H1 (cell line): ENCODE measurements at regions not wholly inside any gene's neighbourhood (a gene's known extent, or its start where the extent isn't known, plus 50 kb on each side); places are given as distances from the start of the nearest gene placed in this dataset.
"Not testable (repeated sequence)": the region's sequence is repeated elsewhere in the genome, so short reads cannot be mapped to it uniquely, and the experiment has no call there.

ENCODE experiments used
- CTCF ChIA-PET: fragments of 300-600 bp; sonication (Branson Sonifier 250); formaldehyde crosslinking; loops from one replicate; lab custom pipeline; 2021; ENCODE audit not compliant: partially characterized antibody; lab: Charles Lee
- POLR2A ChIA-PET: fragments of 300-600 bp; sonication (Branson Sonifier 250); formaldehyde crosslinking; loops from one replicate; lab custom pipeline; 2021; ENCODE audit warnings: inconsistent platforms; ENCODE audit not compliant: partially characterized antibody; lab: Charles Lee
- DNase-seq, 2 experiments: peaks; one replicate each; pipeline versions ENCODE4 v3.0.0 to v3.0.0-alpha.2; 2010 to 2022; ENCODE audit warnings: low spot score in 2 of 2, low read depth in 1 of 2, mixed read lengths in 1 of 2
- FAIRE-seq: peaks from 2 replicates; lab custom pipeline; 2011; peaks lifted over from hg19 to GRCh38; lab: Jason Lieb, UNC
- H2AFZ ChIP-seq: 2 replicates; pipeline ENCODE4 v1.8.1; 2012; ENCODE audit warnings: low read length, inconsistent platforms
- H2AK5ac ChIP-seq: 2 replicates; pipeline ENCODE4 v1.6.1; 2013; ENCODE audit warnings: low read depth, low read length
- H2BK120ac ChIP-seq: replicated peaks from 2 replicates; pipeline ENCODE3; 2013; ENCODE audit warnings: low read depth, low read length, inconsistent platforms
- H2BK12ac ChIP-seq: 2 replicates; pipeline ENCODE4 v1.6.1; 2013; ENCODE audit warnings: low read depth, low read length
- H2BK15ac ChIP-seq: 2 replicates; pipeline ENCODE4 v1.6.1; 2013; ENCODE audit warnings: low read length
- H2BK20ac ChIP-seq: 2 replicates; pipeline ENCODE4 v1.6.1; 2013; ENCODE audit warnings: low read length
- H2BK5ac ChIP-seq: 2 replicates; pipeline ENCODE4 v1.6.1; 2013; ENCODE audit warnings: low read depth, low read length
- H3K14ac ChIP-seq: 2 replicates; pipeline ENCODE4 v1.6.1; 2013; ENCODE audit warnings: inconsistent platforms; ENCODE audit not compliant: insufficient read length
- H3K18ac ChIP-seq: 2 replicates; pipeline ENCODE4 v1.6.1; 2013; ENCODE audit warnings: low read length; ENCODE audit errors: extremely low read depth
- H3K23ac ChIP-seq: 2 replicates; pipeline ENCODE4 v1.6.1; 2013; ENCODE audit warnings: inconsistent platforms; ENCODE audit not compliant: insufficient read length
- H3K23me2 ChIP-seq: 2 replicates; pipeline ENCODE4 v1.6.1; 2013; ENCODE audit warnings: low read depth, low read length
- H3K27ac ChIP-seq: 2 replicates; pipeline ENCODE4 v1.6.1; 2011; ENCODE audit warnings: low read depth, low read length, inconsistent platforms
- H3K27me3 ChIP-seq, 4 experiments: replicated peaks in 1 of 4; 1 replicate in 1 of 4; 2 replicates in 3 of 4; pipeline versions ENCODE4 v1.6.1 to v1.8.1; 2011 to 2013; ENCODE audit warnings: low read length in 3 of 4, mild to moderate bottlenecking in 3 of 4, inconsistent platforms in 2 of 4, mixed read lengths in 2 of 4, moderate library complexity in 1 of 4; ENCODE audit not compliant: control insufficient read depth in 3 of 4, insufficient read depth in 3 of 4; ENCODE audit errors: extremely low read depth in 1 of 4
- H3K36me3 ChIP-seq, 4 experiments: 2 replicates each; pipeline versions ENCODE4 v1.6.1 to v1.8.1; 2011 to 2013; ENCODE audit warnings: mild to moderate bottlenecking in 4 of 4, low read length in 3 of 4, moderate library complexity in 2 of 4, control low read depth in 1 of 4, inconsistent platforms in 1 of 4; ENCODE audit not compliant: insufficient read depth in 4 of 4, control insufficient read depth in 2 of 4
- H3K4ac ChIP-seq: replicated peaks from 2 replicates; pipeline ENCODE3; 2013; ENCODE audit warnings: low read length, low read depth, mixed read lengths, inconsistent platforms; ENCODE audit not compliant: insufficient read length
- H3K4me1 ChIP-seq, 4 experiments: replicated peaks in 1 of 4; 1 replicate in 1 of 4; 2 replicates in 3 of 4; pipeline versions ENCODE4 v1.6.1 to v1.8.1; 2011 to 2013; ENCODE audit warnings: low read length in 3 of 4, inconsistent platforms in 2 of 4, mixed read lengths in 1 of 4; ENCODE audit not compliant: insufficient read depth in 4 of 4, control insufficient read depth in 3 of 4
- H3K4me2 ChIP-seq, 2 experiments: 2 replicates each; pipeline versions ENCODE4 v1.6.1 to v1.8.1; 2011 to 2013; ENCODE audit warnings: low read depth in 2 of 2, low read length in 2 of 2, control low read depth in 1 of 2, inconsistent platforms in 1 of 2, mild to moderate bottlenecking in 1 of 2; ENCODE audit not compliant: insufficient read depth in 1 of 2
- H3K4me3 ChIP-seq, 4 experiments: fragments of 200-600, 300-600 bp in 1 of 4; sonication (generic), shearing (Covaris generic), sonication (Bioruptor Twin) in 1 of 4; 2 replicates each; pipeline versions ENCODE4 v1.5.1 to v1.8.1; 2011 to 2016; ENCODE audit warnings: low read length in 4 of 4, low read depth in 3 of 4, control low read depth in 2 of 4, inconsistent platforms in 2 of 4, mild to moderate bottlenecking in 2 of 4, mixed read lengths in 1 of 4, moderate library complexity in 1 of 4; ENCODE audit not compliant: insufficient read depth in 2 of 4; ENCODE audit errors: extremely low read depth in 1 of 4
- H3K56ac ChIP-seq: replicated peaks from 2 replicates; pipeline ENCODE3; 2013; ENCODE audit warnings: low read depth, mild to moderate bottlenecking, mixed read lengths, low read length, inconsistent platforms; ENCODE audit not compliant: insufficient read length
- H3K79me1 ChIP-seq: 2 replicates; pipeline ENCODE4 v1.6.1; 2013; ENCODE audit warnings: low read depth, low read length, control low read depth
- H3K79me2 ChIP-seq, 2 experiments: 2 replicates each; pipeline versions ENCODE4 v1.6.1 to v1.8.1; 2012 to 2013; ENCODE audit warnings: low read length in 2 of 2, mild to moderate bottlenecking in 2 of 2, inconsistent platforms in 1 of 2; ENCODE audit not compliant: insufficient read depth in 2 of 2, control insufficient read depth in 1 of 2
- H3K9ac ChIP-seq, 4 experiments: replicated peaks in 1 of 4; 1 replicate in 1 of 4; 2 replicates in 3 of 4; pipeline versions ENCODE4 v1.6.1 to v1.8.1; 2011 to 2013; ENCODE audit warnings: low read depth in 3 of 4, low read length in 3 of 4, control low read depth in 2 of 4, mild to moderate bottlenecking in 2 of 4, moderate library complexity in 2 of 4, inconsistent platforms in 1 of 4; ENCODE audit errors: extremely low read depth in 1 of 4
- H3K9me3 ChIP-seq, 2 experiments: 2 replicates each; pipeline versions ENCODE4 v1.6.1 to v1.8.1; 2012 to 2013; ENCODE audit warnings: mild to moderate bottlenecking in 2 of 2, moderate library complexity in 2 of 2, control low read depth in 1 of 2, inconsistent platforms in 1 of 2, low read depth in 1 of 2, low read length in 1 of 2, mixed read lengths in 1 of 2; ENCODE audit not compliant: insufficient read depth in 2 of 2
- H4K20me1 ChIP-seq, 2 experiments: replicated peaks in 1 of 2; 2 replicates each; pipeline versions ENCODE3 to v1.8.1; 2011 to 2013; ENCODE audit warnings: inconsistent platforms in 2 of 2, low read length in 2 of 2, mild to moderate bottlenecking in 1 of 2; ENCODE audit not compliant: insufficient read depth in 2 of 2, control insufficient read depth in 1 of 2
- H4K5ac ChIP-seq: 2 replicates; pipeline ENCODE4 v1.6.1; 2013; ENCODE audit warnings: low read length, low read depth, mixed read lengths, inconsistent platforms; ENCODE audit not compliant: insufficient read length
- H4K8ac ChIP-seq: 2 replicates; pipeline ENCODE4 v1.8.0; 2013; ENCODE audit warnings: mild to moderate bottlenecking, moderate library complexity, low read length, inconsistent platforms; ENCODE audit not compliant: insufficient read depth; ENCODE audit errors: extremely low read depth
- H4K91ac ChIP-seq: replicated peaks from 2 replicates; pipeline ENCODE3; 2013; ENCODE audit warnings: low read length, mixed read lengths, inconsistent platforms; ENCODE audit not compliant: insufficient read length
- ATF3 ChIP-seq: IDR thresholded peaks from 2 replicates; pipeline ENCODE4 v1.6.1; 2011; ENCODE audit warnings: low read depth, mild to moderate bottlenecking, low read length; ENCODE audit not compliant: insufficient read depth
- EP300 ChIP-seq, 2 experiments: IDR thresholded peaks; 1 replicate in 1 of 2; 2 replicates in 1 of 2; pipeline ENCODE4 v1.6.1; 2011 to 2012; ENCODE audit warnings: low read depth in 2 of 2, low read length in 2 of 2, mild to moderate bottlenecking in 2 of 2, borderline replicate concordance in 1 of 2, inconsistent platforms in 1 of 2, moderate library complexity in 1 of 2
- GABPA ChIP-seq: IDR thresholded peaks from 2 replicates; pipeline ENCODE4 v1.6.1; 2011; ENCODE audit warnings: mild to moderate bottlenecking, low read length, moderate library complexity, borderline replicate concordance; ENCODE audit not compliant: insufficient read depth
- HDAC6 ChIP-seq: IDR thresholded peaks from one replicate; pipeline ENCODE4 v1.7.1; 2012; ENCODE audit warnings: low read depth, mild to moderate bottlenecking, inconsistent platforms, low read length, moderate library complexity
- WGBS, 2 experiments: shearing (Covaris generic) in 1 of 2; methylation state at CpG; one replicate each; pipeline versions ENCODE4 v1.1.6 to v1.1.7; 2013 to 2015; ENCODE audit warnings: low lambda C conversion rate in 2 of 2, mixed read lengths in 2 of 2, inconsistent platforms in 1 of 2, low coverage in 1 of 2, missing lambda C conversion rate in 1 of 2; ENCODE audit not compliant: insufficient replicate concordance in 2 of 2, insufficient coverage in 1 of 2, insufficient read length in 1 of 2; ENCODE audit errors: extremely low coverage in 1 of 2, missing lambda C conversion rate in 1 of 2; 5-methylcytosine and 5-hydroxymethylcytosine counted together

- TF ChIP-seq HDAC6 (no peak), EP300 (IDR thresholded peaks at IDR 0.05; ENCODE audit: borderline replicate concordance in 1 of 2, low read depth in 2 of 2, low read length in 2 of 2) (no peak), ATF3 (no peak), GABPA (no peak)
These were observed 54.9 kb upstream of the CD93 start (continued) for GRCh38 chr20:23140991-23141390.

GRCh38 chr20:23139984-23140383 is 53.9 kb upstream of the CD93 start:
- no CpG with 5 or more reads among the region's 1 CpG for WGBS, 2 experiments
- H4K5ac ChIP-seq, H3K9me3 ChIP-seq, H3K27me3 ChIP-seq, DNase-seq, H3K36me3 ChIP-seq, H3K23ac ChIP-seq, H3K56ac ChIP-seq, H3K23me2 ChIP-seq, H3K4me2 ChIP-seq, H2AK5ac ChIP-seq, H4K8ac ChIP-seq, H2BK5ac ChIP-seq, H3K4me3 ChIP-seq, H3K18ac ChIP-seq, H3K4ac ChIP-seq, H4K91ac ChIP-seq, H2BK12ac ChIP-seq, H3K79me1 ChIP-seq, H3K79me2 ChIP-seq, H2BK120ac ChIP-seq, FAIRE-seq, H3K14ac ChIP-seq, H4K20me1 ChIP-seq, H2BK15ac ChIP-seq, CTCF ChIA-PET, H2BK20ac ChIP-seq, H3K9ac ChIP-seq, POLR2A ChIA-PET, H3K4me1 ChIP-seq, H3K27ac ChIP-seq, H2AFZ ChIP-seq: not testable (repeated sequence)
